DND-41 (cell line): ENCODE measurements at regions not wholly inside any gene's neighbourhood (a gene's known extent, or its start where the extent isn't known, plus 50 kb on each side); places are given as distances from the start of the nearest gene placed in this dataset.

ENCODE experiments used
- ATAC-seq: fragments of 200-7000 bp; cut with Tn5 transposase; 3 replicates; pipeline ENCODE4 v1.9.1; 2021; ENCODE audit warnings: low read depth; ENCODE audit not compliant: insufficient read depth
- DNase-seq: peaks from one replicate; pipeline ENCODE4 v3.0.0-alpha.2; 2020
- H2AFZ ChIP-seq: 2 replicates; pipeline ENCODE4 v1.6.0; 2012; ENCODE audit warnings: low read depth, low read length
- H3K27ac ChIP-seq: 2 replicates; pipeline ENCODE4 v1.5.1; 2012; ENCODE audit warnings: low read length, inconsistent platforms
- H3K27me3 ChIP-seq: fragments of 200-600 bp; sonication (generic); 2 replicates; pipeline ENCODE4 v1.6.0; 2012; ENCODE audit warnings: low read length, mild to moderate bottlenecking, inconsistent platforms; ENCODE audit not compliant: insufficient read depth, poor library complexity
- H3K36me3 ChIP-seq: 2 replicates; pipeline ENCODE4 v1.5.1; 2012; ENCODE audit warnings: low read length, inconsistent platforms; ENCODE audit not compliant: insufficient read depth
- H3K4me1 ChIP-seq: 2 replicates; pipeline ENCODE4 v1.5.1; 2012; ENCODE audit warnings: mild to moderate bottlenecking, low read length; ENCODE audit not compliant: insufficient read depth
- H3K4me2 ChIP-seq: 2 replicates; pipeline ENCODE4 v1.6.0; 2012; ENCODE audit warnings: mild to moderate bottlenecking, moderate library complexity, low read length, inconsistent platforms; ENCODE audit not compliant: insufficient read depth
- H3K4me3 ChIP-seq, 2 experiments: fragments of 200-600 bp in 1 of 2; shearing (Covaris generic) in 1 of 2; 2 replicates each; pipeline ENCODE4 v1.5.1; 2012 to 2016; ENCODE audit warnings: inconsistent platforms in 2 of 2, low read length in 2 of 2, mild to moderate bottlenecking in 2 of 2, low read depth in 1 of 2, moderate library complexity in 1 of 2
- H3K79me2 ChIP-seq: 2 replicates; pipeline ENCODE4 v1.6.0; 2012; ENCODE audit warnings: low read length, inconsistent platforms; ENCODE audit not compliant: insufficient read depth
- H3K9ac ChIP-seq: 2 replicates; pipeline ENCODE4 v1.6.0; 2012; ENCODE audit warnings: low read depth, mild to moderate bottlenecking, inconsistent platforms, low read length, moderate library complexity
- H3K9me3 ChIP-seq: 2 replicates; pipeline ENCODE4 v1.5.1; 2012; ENCODE audit warnings: low read length, moderate library complexity, mild to moderate bottlenecking, inconsistent platforms; ENCODE audit not compliant: insufficient read depth, severe bottlenecking
- H4K20me1 ChIP-seq: 2 replicates; pipeline ENCODE4 v1.6.0; 2012; ENCODE audit warnings: low read length; ENCODE audit not compliant: insufficient read depth
- CTCF ChIP-seq: IDR thresholded peaks from 2 replicates; pipeline ENCODE4 v1.5.1; 2012; ENCODE audit warnings: borderline replicate concordance, low read length, moderate library complexity, mild to moderate bottlenecking; ENCODE audit not compliant: poor library complexity, severe bottlenecking; ENCODE audit errors: extremely low read depth
- EZH2 ChIP-seq: IDR thresholded peaks from 3 replicates; pipeline ENCODE4 v1.6.1; 2012; ENCODE audit warnings: borderline replicate concordance, low read depth, mild to moderate bottlenecking, moderate library complexity, low read length, inconsistent platforms; ENCODE audit not compliant: severe bottlenecking

- no peaks in the 10 kb centered on the region for H4K20me1 ChIP-seq
- no peaks in the 10 kb centered on the region for H3K36me3 ChIP-seq
- no peak for DNase-seq
- H3K79me2 ChIP-seq = no peaks in the 10 kb centered on the region
- no peak overlapping the region for H3K9ac ChIP-seq
- no peak overlapping the region for H3K27ac ChIP-seq
- H3K4me3 ChIP-seq = no peak overlapping the region
- H3K4me2 ChIP-seq = no peak overlapping the region
- no peaks in the 10 kb centered on the region for H3K9me3 ChIP-seq
- ATAC-seq = no peak
- TF ChIP-seq EZH2 (no peak), CTCF (no peak)
- no peak overlapping the region for H2AFZ ChIP-seq
- H3K4me1 ChIP-seq = no peaks in the 10 kb centered on the region
- H3K27me3 ChIP-seq = no peaks in the 10 kb centered on the region
Observed at GRCh38 chr2:145635706-145636427, 1115.9 kb upstream of the ZEB2 start.

DNA sequence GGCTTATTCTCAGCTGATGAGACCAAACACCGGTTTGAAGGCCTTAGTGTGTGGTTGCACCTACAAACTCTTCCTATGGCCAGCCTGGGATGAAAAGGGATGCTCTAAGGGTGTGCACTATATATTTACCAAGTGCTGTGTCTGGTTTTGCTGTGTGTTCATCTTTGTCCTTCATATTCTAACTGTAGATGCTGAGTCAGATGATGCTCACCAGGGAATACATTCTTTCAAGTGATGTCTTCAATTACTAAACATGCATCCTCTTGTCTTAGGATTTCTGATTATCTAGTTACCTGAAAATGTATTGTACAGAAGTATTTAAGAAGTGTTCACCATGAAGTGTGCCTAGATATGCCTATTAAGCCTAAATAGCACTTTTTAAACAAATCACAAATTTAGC is 1111.6 kb upstream of the ZEB2 start:
- no peak overlapping the region for H3K4me3 ChIP-seq
- no peaks in the 10 kb centered on the region for H3K27me3 ChIP-seq
- H3K36me3 ChIP-seq = no peaks in the 10 kb centered on the region
- H3K79me2 ChIP-seq = no peaks in the 10 kb centered on the region
- DNase-seq = no peak
- TF ChIP-seq EZH2 (no peak), CTCF (no peak)
- H4K20me1 ChIP-seq = no peaks in the 10 kb centered on the region
- H3K4me2 ChIP-seq = no peak overlapping the region
- ATAC-seq = no peak
- no peak overlapping the region for H3K9ac ChIP-seq
- peak overlapping the region; percentile 42; the same call in 1 of the 2 replicates for H2AFZ ChIP-seq
- H3K27ac ChIP-seq = no peak overlapping the region
- no peaks in the 10 kb centered on the region for H3K9me3 ChIP-seq
- no peaks in the 10 kb centered on the region for H3K4me1 ChIP-seq

- no peak overlapping the region for H3K27ac ChIP-seq
- no peak overlapping the region for H2AFZ ChIP-seq
- H3K4me2 ChIP-seq = no peak overlapping the region
- no peak overlapping the region for H3K4me3 ChIP-seq
- H3K36me3 ChIP-seq = no peaks in the 10 kb centered on the region
- no peaks in the 10 kb centered on the region for H4K20me1 ChIP-seq
- no peaks in the 10 kb centered on the region for H3K79me2 ChIP-seq
- H3K27me3 ChIP-seq = no peaks in the 10 kb centered on the region
- ATAC-seq (no peak), DNase-seq (no peak)
- no peak overlapping the region for H3K9ac ChIP-seq
- no peak for TF ChIP-seq EZH2
- TF ChIP-seq CTCF = no peak
- H3K4me1 ChIP-seq = no peaks in the 10 kb centered on the region
- H3K9me3 ChIP-seq = no peaks in the 10 kb centered on the region
Observed at GRCh38 chr2:145626301-145626700, 1106.4 kb upstream of the ZEB2 start.
